GM19351 (cell line): ENCODE measurements at regions not wholly inside any gene's neighbourhood (a gene's known extent, or its start where the extent isn't known, plus 50 kb on each side); places are given as distances from the start of the nearest gene placed in this dataset.
A peak's percentile ranks its signal among the peaks of the same experiment; 100 is the strongest.

Experiments used
- ATAC-seq: cut with Tn5 transposase; IDR thresholded peaks from one replicate; pipeline ENCODE4 v1.9.1; 2021; ENCODE audit warnings: mild to moderate bottlenecking, moderate library complexity; ENCODE audit not compliant: unreplicated experiment

GRCh38 chr4:104766676-104767075 lies 272.0 kb upstream of the CXXC4 start:
- no peak for ATAC-seq

- ATAC-seq = peak; percentile 83
Observed at GRCh38 chr4:104772849-104773248, 278.2 kb upstream of the CXXC4 start.

- peak; percentile 79 for ATAC-seq
Observed at GRCh38 chr4:104795264-104795939, 300.7 kb upstream of the CXXC4 start.

GRCh38 chr4:104811727-104812126 lies 317.0 kb upstream of the CXXC4 start:
- ATAC-seq = no peak

GRCh38 chr4:104815665-104816064 lies 321.0 kb upstream of the CXXC4 start:
- peak; percentile 84 for ATAC-seq

GRCh38 chr4:104818579-104818978 lies 323.9 kb upstream of the CXXC4 start:
- ATAC-seq = peak; percentile 51

- no peak for ATAC-seq
Observed at GRCh38 chr4:104826171-104826570, 320.5 kb upstream of the TET2 start.

GRCh38 chr4:104829761-104830160 lies 316.9 kb upstream of the TET2 start:
- ATAC-seq = no peak

GRCh38 chr4:104848597-104849225 lies 298.0 kb upstream of the TET2 start:
- peak; percentile 47 for ATAC-seq

GRCh38 chr4:104859601-104860237 lies 287.0 kb upstream of the TET2 start:
- no peak for ATAC-seq

- peak; percentile 88 for ATAC-seq
Observed at GRCh38 chr4:104860238-104861123, 286.2 kb upstream of the TET2 start.

GRCh38 chr4:104866809-104867208 lies 279.9 kb upstream of the TET2 start:
- ATAC-seq = peak; percentile 39

GRCh38 chr4:104868533-104868932 lies 278.1 kb upstream of the TET2 start:
- ATAC-seq = peak; percentile 36

- ATAC-seq = peak; percentile 90
Observed at GRCh38 chr4:104868958-104869357, 277.7 kb upstream of the TET2 start.

GRCh38 chr4:104869831-104870230 lies 276.8 kb upstream of the TET2 start:
- ATAC-seq = no peak

- no peak for ATAC-seq
Observed at GRCh38 chr4:104870495-104871233, 276.0 kb upstream of the TET2 start.

GRCh38 chr4:104878936-104879335 lies 267.7 kb upstream of the TET2 start:
- ATAC-seq = no peak

- no peak for ATAC-seq
Observed at GRCh38 chr4:104879367-104879766, 267.3 kb upstream of the TET2 start.

GRCh38 chr4:104879854-104880253 lies 266.8 kb upstream of the TET2 start:
- ATAC-seq = no peak

GRCh38 chr4:104881136-104881886 lies 265.4 kb upstream of the TET2 start:
- no peak for ATAC-seq
